Mononuclear cell (primary cell): ENCODE measurements at regions not wholly inside any gene's neighbourhood (a gene's known extent, or its start where the extent isn't known, plus 50 kb on each side); places are given as distances from the start of the nearest gene placed in this dataset.
"Not testable (repeated sequence)": the region's sequence is repeated elsewhere in the genome, so short reads cannot be mapped to it uniquely, and the experiment has no call there.

Experiments used
- H3K27me3 ChIP-seq: 2 replicates; pipeline ENCODE4 v1.6.0; 2011; ENCODE audit warnings: low read length, control low read depth; ENCODE audit not compliant: insufficient read depth
- H3K4me1 ChIP-seq: 2 replicates; pipeline ENCODE4 v1.5.1; 2011; ENCODE audit warnings: mild to moderate bottlenecking, low read length, control low read depth; ENCODE audit not compliant: insufficient read depth
- H3K4me3 ChIP-seq: 2 replicates; pipeline ENCODE4 v1.5.1; 2011; ENCODE audit warnings: mild to moderate bottlenecking, low read length, moderate library complexity
- H3K9me3 ChIP-seq: 2 replicates; pipeline ENCODE4 v1.5.1; 2011; ENCODE audit warnings: low read depth, mild to moderate bottlenecking, control low read depth, low read length

- no peaks in the 10 kb centered on the region for H3K27me3 ChIP-seq
- no peaks in the 10 kb centered on the region for H3K9me3 ChIP-seq
- no peak overlapping the region for H3K4me3 ChIP-seq
- H3K4me1 ChIP-seq, result no peaks in the 10 kb centered on the region
These were observed 520.8 kb downstream of the PTPRU start for GRCh38 chr1:29756901-29757725.

- H3K27me3 ChIP-seq, result no peaks in the 10 kb centered on the region
- no peak overlapping the region for H3K4me3 ChIP-seq
- H3K4me1 ChIP-seq, result no peaks in the 10 kb centered on the region
- no peaks in the 10 kb centered on the region for H3K9me3 ChIP-seq
These were observed 520.2 kb downstream of the PTPRU start for GRCh38 chr1:29756498-29756897.

- Histone ChIP-seq H3K27me3 (no peaks in the 10 kb centered on the region), H3K4me1 (no peaks in the 10 kb centered on the region), H3K4me3 (no peak overlapping the region), H3K9me3 (no peaks in the 10 kb centered on the region)
These were observed 519.8 kb downstream of the PTPRU start for GRCh38 chr1:29756085-29756484.

- not testable (repeated sequence) for H3K4me3 ChIP-seq, H3K27me3 ChIP-seq, H3K4me1 ChIP-seq, H3K9me3 ChIP-seq
These were observed 519.2 kb downstream of the PTPRU start for GRCh38 chr1:29755412-29756015.

- Histone ChIP-seq H3K27me3 (no peaks in the 10 kb centered on the region), H3K4me1 (no peaks in the 10 kb centered on the region), H3K9me3 (no peaks in the 10 kb centered on the region), H3K4me3 (no peak overlapping the region)
These were observed 518.5 kb downstream of the PTPRU start for GRCh38 chr1:29754573-29755375.

- Histone ChIP-seq H3K27me3 (no peaks in the 10 kb centered on the region), H3K4me3 (no peak overlapping the region), H3K9me3 (no peaks in the 10 kb centered on the region), H3K4me1 (no peaks in the 10 kb centered on the region)
These were observed 517.6 kb downstream of the PTPRU start for GRCh38 chr1:29753771-29754572.

GRCh38 chr1:29753244-29753643 lies 516.9 kb downstream of the PTPRU start:
- Histone ChIP-seq H3K4me1 (no peaks in the 10 kb centered on the region), H3K4me3 (no peak overlapping the region), H3K27me3 (no peaks in the 10 kb centered on the region), H3K9me3 (no peaks in the 10 kb centered on the region)

- Histone ChIP-seq H3K4me1 (no peaks in the 10 kb centered on the region), H3K4me3 (no peak overlapping the region), H3K9me3 (no peaks in the 10 kb centered on the region), H3K27me3 (no peaks in the 10 kb centered on the region)
These were observed 515.8 kb downstream of the PTPRU start for GRCh38 chr1:29752141-29752540.

- Histone ChIP-seq H3K27me3 (no peaks in the 10 kb centered on the region), H3K9me3 (no peaks in the 10 kb centered on the region), H3K4me3 (no peak overlapping the region), H3K4me1 (no peaks in the 10 kb centered on the region)
These were observed 513.0 kb downstream of the PTPRU start for GRCh38 chr1:29749024-29749945.

GRCh38 chr1:29747196-29747595 lies 510.9 kb downstream of the PTPRU start:
- H3K4me3 ChIP-seq, result no peak overlapping the region
- no peaks in the 10 kb centered on the region for H3K9me3 ChIP-seq
- H3K4me1 ChIP-seq, result no peaks in the 10 kb centered on the region
- H3K27me3 ChIP-seq, result no peaks in the 10 kb centered on the region

GRCh38 chr1:29746076-29746665 lies 509.8 kb downstream of the PTPRU start:
- Histone ChIP-seq H3K4me1 (no peaks in the 10 kb centered on the region), H3K27me3 (no peaks in the 10 kb centered on the region), H3K9me3 (no peaks in the 10 kb centered on the region), H3K4me3 (no peak overlapping the region)

GRCh38 chr1:29744684-29745490 lies 508.6 kb downstream of the PTPRU start:
- Histone ChIP-seq H3K9me3 (no peaks in the 10 kb centered on the region), H3K4me3 (no peak overlapping the region), H3K4me1 (no peaks in the 10 kb centered on the region), H3K27me3 (no peaks in the 10 kb centered on the region)

- Histone ChIP-seq H3K9me3 (no peaks in the 10 kb centered on the region), H3K27me3 (no peaks in the 10 kb centered on the region), H3K4me3 (no peak overlapping the region), H3K4me1 (no peaks in the 10 kb centered on the region)
These were observed 507.6 kb downstream of the PTPRU start for GRCh38 chr1:29743931-29744330.
